HAP-1 (cell line): ENCODE measurements at regions not wholly inside any gene's neighbourhood (a gene's known extent, or its start where the extent isn't known, plus 50 kb on each side); places are given as distances from the start of the nearest gene placed in this dataset.

ENCODE experiments used
- DNase-seq, 2 experiments: peaks; one replicate each; pipeline ENCODE4 v3.0.0-alpha.2; 2016 to 2020; ENCODE audit warnings: low spot score in 2 of 2
- H3K27me3 ChIP-seq: fragments of 250-450 bp; sonication (Bioruptor Pico); 2 replicates; pipeline ENCODE4 v1.5.1; 2020; ENCODE audit warnings: low read depth, mild to moderate bottlenecking, moderate library complexity
- H3K36me3 ChIP-seq: fragments of 250-450 bp; sonication (Bioruptor Pico); replicated peaks from 2 replicates; pipeline ENCODE4 v1.5.1; 2020; ENCODE audit warnings: mild to moderate bottlenecking
- H3K4me1 ChIP-seq: fragments of 250-450 bp; sonication (Bioruptor Pico); 2 replicates; pipeline ENCODE4 v1.5.1; 2020; ENCODE audit warnings: mild to moderate bottlenecking
- H3K4me3 ChIP-seq: fragments of 250-450 bp; sonication (Bioruptor Pico); 2 replicates; pipeline ENCODE4 v1.5.1; 2020; ENCODE audit warnings: mild to moderate bottlenecking, moderate library complexity
- H3K9me3 ChIP-seq: fragments of 250-450 bp; sonication (Bioruptor Pico); 2 replicates; pipeline ENCODE4 v1.5.1; 2020; ENCODE audit warnings: mild to moderate bottlenecking, moderate library complexity
- in situ Hi-C: fragments of 300-500 bp; cut with MboI; formaldehyde crosslinking; loops from 3 replicates; pipeline ENCODE4 v1.14.3; 2020; ENCODE audit warnings: low sequenced_read_pairs, inconsistent platforms, mixed read lengths

GRCh38 chr16:9308356-9308801 lies 216.9 kb downstream of the HAPSTR1 start:
- in situ Hi-C loops, result no loop called here
- no peak for DNase-seq
- H3K36me3 ChIP-seq, result no peaks in the 10 kb centered on the region
- H3K4me3 ChIP-seq, result no peak overlapping the region
- H3K9me3 ChIP-seq, result no peaks in the 10 kb centered on the region
- H3K4me1 ChIP-seq, result no peaks in the 10 kb centered on the region
- no peaks in the 10 kb centered on the region; the same call in 1 of the 2 replicates for H3K27me3 ChIP-seq

DNA sequence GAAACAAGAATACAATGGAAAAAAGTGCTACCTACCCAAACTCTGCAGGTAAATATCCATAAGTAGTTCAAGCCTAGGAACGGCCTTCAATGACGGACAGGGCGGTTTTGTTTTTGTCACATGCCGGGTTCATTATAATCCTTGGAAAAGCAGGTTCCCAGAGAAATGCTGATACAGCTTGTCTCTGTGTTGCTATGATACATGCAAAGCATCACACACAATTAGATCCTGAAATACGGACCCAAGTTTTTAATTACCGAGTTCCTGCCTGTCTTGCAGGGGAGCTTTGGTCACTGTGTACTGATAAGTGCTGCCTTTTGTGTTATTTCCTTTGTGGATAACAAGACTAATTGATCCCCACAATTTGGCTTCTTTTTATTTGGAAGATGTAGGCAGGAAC lies 217.4 kb downstream of the HAPSTR1 start:
- Histone ChIP-seq H3K27me3 (no peaks in the 10 kb centered on the region; the same call in 1 of the 2 replicates), H3K4me1 (no peaks in the 10 kb centered on the region), H3K9me3 (no peaks in the 10 kb centered on the region), H3K36me3 (no peaks in the 10 kb centered on the region), H3K4me3 (no peak overlapping the region)
- in situ Hi-C loops, result no loop called here
- DNase-seq, result no peak

GRCh38 chr16:9309844-9310243 lies 218.4 kb downstream of the HAPSTR1 start:
- H3K9me3 ChIP-seq, result no peaks in the 10 kb centered on the region
- H3K36me3 ChIP-seq, result no peaks in the 10 kb centered on the region
- no peaks in the 10 kb centered on the region; the same call in 1 of the 2 replicates for H3K27me3 ChIP-seq
- H3K4me3 ChIP-seq, result no peak overlapping the region
- DNase-seq, result no peak
- in situ Hi-C loops, result no loop called here
- no peaks in the 10 kb centered on the region for H3K4me1 ChIP-seq

DNA sequence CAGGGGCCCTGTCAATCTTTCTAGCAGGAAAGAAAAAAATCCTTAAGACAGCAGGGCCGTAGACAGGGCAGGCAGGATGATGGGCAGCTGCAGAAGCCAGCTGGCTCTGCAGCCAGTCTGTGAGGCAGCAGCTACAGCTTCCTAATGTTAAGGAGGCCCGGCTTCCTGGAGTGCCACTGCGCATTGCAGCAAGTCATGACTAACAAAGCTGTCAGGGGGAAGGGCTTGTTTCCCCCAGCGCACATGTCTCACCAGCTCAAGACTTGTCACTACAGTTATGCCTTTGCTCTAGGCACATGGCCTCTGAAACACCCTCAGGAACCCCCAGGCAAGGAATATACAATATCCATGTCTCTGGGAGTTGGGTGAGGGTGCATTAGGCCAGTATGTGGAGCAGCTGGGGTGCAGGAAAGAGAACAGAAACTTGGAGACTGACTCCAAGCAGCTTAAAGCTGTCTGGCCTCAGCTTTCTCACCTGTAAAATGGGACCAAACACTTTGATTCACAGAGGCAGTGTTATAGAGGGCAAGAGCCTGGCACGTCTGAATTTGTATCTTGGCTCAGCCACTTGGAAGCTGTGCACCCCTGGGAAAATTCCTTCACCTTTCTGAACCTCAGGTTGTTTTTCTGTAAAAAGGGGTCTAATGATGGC lies 220.0 kb downstream of the HAPSTR1 start:
- Histone ChIP-seq H3K36me3 (no peaks in the 10 kb centered on the region), H3K4me3 (no peak overlapping the region), H3K27me3 (no peaks in the 10 kb centered on the region; the same call in 1 of the 2 replicates), H3K4me1 (no peaks in the 10 kb centered on the region), H3K9me3 (no peaks in the 10 kb centered on the region)
- no peak for DNase-seq
- in situ Hi-C loops, result no loop called here

- Histone ChIP-seq H3K4me3 (no peak overlapping the region), H3K27me3 (no peaks in the 10 kb centered on the region), H3K9me3 (no peaks in the 10 kb centered on the region), H3K4me1 (no peaks in the 10 kb centered on the region), H3K36me3 (no peaks in the 10 kb centered on the region)
- in situ Hi-C loops, result no loop called here
- DNase-seq, result no peak
These were observed 224.6 kb downstream of the HAPSTR1 start for GRCh38 chr16:9316008-9316407.

- no peaks in the 10 kb centered on the region for H3K27me3 ChIP-seq
- H3K9me3 ChIP-seq, result no peaks in the 10 kb centered on the region
- H3K36me3 ChIP-seq, result no peaks in the 10 kb centered on the region
- no peak for DNase-seq
- H3K4me1 ChIP-seq, result no peaks in the 10 kb centered on the region
- no peak overlapping the region for H3K4me3 ChIP-seq
- in situ Hi-C loops, result no loop called here
These were observed 225.2 kb downstream of the HAPSTR1 start for GRCh38 chr16:9316615-9317014.

DNA sequence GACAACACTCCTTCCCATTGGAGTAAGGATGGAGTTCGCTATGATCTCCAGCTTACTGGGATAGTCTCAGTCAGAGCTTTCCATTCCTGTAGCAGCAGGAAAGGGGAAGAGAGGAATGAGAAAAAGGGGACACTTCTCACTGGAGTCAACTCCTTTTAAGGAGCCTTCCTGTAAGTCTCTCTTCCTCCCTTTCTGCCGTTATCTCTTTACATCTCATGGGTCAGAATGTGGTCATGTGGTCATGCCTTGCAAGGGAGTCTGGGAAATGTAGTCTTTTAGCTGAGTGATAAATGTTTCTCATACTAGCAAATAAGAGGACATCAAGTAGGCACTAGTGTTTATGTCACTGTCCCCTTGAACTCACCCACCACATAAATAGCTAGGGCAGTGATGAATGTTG lies 227.3 kb downstream of the HAPSTR1 start:
- no peak for DNase-seq
- Histone ChIP-seq H3K9me3 (no peaks in the 10 kb centered on the region), H3K36me3 (no peaks in the 10 kb centered on the region), H3K4me1 (no peaks in the 10 kb centered on the region), H3K4me3 (no peak overlapping the region), H3K27me3 (no peaks in the 10 kb centered on the region)
- in situ Hi-C loops, result no loop called here

DNA sequence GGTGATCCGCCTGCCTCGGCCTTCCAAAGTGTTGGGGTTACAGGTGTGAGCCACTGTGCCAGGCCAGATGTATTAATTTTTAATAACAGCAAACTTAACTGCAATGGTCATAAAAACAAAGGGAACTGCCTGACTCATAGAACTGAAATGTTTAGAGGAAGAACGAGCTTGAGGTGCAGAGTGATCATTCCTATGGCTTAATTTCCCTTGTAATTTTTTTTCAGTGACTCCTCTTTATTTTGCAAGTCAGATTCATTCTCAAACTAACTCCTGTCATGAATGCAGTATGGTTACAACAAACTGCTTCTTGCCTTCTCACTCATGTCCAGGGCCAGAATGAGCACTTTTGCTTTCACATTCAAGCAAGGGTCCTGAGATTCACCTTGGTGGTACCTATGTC lies 231.3 kb downstream of the HAPSTR1 start:
- Histone ChIP-seq H3K9me3 (no peaks in the 10 kb centered on the region), H3K4me3 (no peak overlapping the region), H3K4me1 (no peaks in the 10 kb centered on the region), H3K27me3 (peaks cover under 1% of the 10 kb centered on the region; the same call in 1 of the 2 replicates), H3K36me3 (no peaks in the 10 kb centered on the region)
- DNase-seq, result no peak
- in situ Hi-C loops, result no loop called here

DNA sequence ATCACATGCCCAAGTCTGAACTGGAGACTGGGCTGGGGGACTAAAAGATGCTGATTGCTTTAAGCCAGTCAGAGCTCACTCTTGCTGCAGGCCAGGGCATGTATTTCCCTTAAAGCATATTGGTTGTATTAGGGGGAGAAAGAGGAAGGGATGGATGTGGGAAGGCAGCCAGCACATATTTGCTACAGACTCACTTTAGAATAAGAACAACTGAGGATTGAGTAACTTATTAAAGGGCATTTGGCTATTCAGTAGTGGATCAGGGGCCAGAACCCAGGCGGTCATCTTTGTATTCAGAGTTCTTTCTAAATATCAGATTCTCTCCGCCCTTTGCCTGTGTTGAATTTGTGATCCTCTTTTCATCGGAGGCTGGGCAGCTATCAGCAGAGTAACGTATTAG lies 231.7 kb downstream of the HAPSTR1 start:
- in situ Hi-C loops, result no loop called here
- no peak for DNase-seq
- Histone ChIP-seq H3K36me3 (no peaks in the 10 kb centered on the region), H3K27me3 (peaks cover 4% of the 10 kb centered on the region; the same call in 1 of the 2 replicates), H3K9me3 (no peaks in the 10 kb centered on the region), H3K4me1 (no peaks in the 10 kb centered on the region), H3K4me3 (no peak overlapping the region)

- no peak overlapping the region for H3K4me3 ChIP-seq
- no peak for DNase-seq
- no peaks in the 10 kb centered on the region for H3K9me3 ChIP-seq
- H3K4me1 ChIP-seq, result no peaks in the 10 kb centered on the region
- H3K36me3 ChIP-seq, result no peaks in the 10 kb centered on the region
- peaks cover 4% of the 10 kb centered on the region; the same call in 1 of the 2 replicates for H3K27me3 ChIP-seq
- in situ Hi-C loops, result no loop called here
These were observed 235.8 kb downstream of the HAPSTR1 start for GRCh38 chr16:9327253-9327652.

DNA sequence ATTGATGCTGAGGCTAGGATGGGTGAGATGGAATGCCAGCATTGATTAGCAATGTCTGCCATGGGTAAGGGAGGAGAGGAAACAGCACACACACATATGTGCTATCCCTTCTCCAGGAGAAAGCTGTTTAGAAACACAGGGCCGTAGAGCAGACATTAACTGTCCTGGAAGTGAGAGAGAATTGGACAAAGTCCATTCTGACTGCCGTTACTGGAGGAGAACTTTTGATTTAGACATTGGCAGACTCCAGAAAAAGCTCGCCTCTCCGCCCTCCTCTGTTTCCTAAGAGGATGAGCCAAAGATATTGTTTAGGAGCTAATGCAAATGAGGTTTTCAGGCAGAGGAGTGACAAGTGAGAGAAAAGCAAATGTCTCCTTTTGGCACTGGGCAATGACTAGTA lies 237.0 kb downstream of the HAPSTR1 start:
- Histone ChIP-seq H3K27me3 (peaks cover 4% of the 10 kb centered on the region; the same call in 1 of the 2 replicates), H3K4me3 (no peak overlapping the region), H3K9me3 (no peaks in the 10 kb centered on the region), H3K36me3 (no peaks in the 10 kb centered on the region), H3K4me1 (no peaks in the 10 kb centered on the region)
- no peak for DNase-seq
- in situ Hi-C loops, result no loop called here

DNA sequence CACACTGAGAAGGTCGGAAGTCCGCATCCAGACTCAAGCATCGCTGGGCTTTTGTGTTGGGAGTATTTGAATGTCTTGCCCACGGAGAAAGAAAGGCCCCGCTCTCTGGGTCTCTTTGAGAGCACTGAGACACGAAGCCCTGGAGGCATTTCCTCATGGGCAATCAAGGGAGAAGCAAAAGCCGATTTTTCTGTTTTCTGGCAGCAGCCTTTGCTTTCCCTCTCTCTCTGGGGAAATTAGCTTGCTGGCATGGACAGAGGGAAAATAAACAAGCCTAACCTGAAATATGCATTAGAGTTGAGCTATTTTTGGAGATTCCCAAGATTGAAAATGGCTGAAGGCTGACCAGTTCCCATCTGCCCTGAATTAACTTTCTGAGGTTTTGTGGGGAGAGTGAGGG lies 238.7 kb downstream of the HAPSTR1 start:
- Histone ChIP-seq H3K36me3 (no peaks in the 10 kb centered on the region), H3K9me3 (no peaks in the 10 kb centered on the region), H3K27me3 (peaks cover 4% of the 10 kb centered on the region; the same call in 1 of the 2 replicates), H3K4me3 (no peak overlapping the region), H3K4me1 (no peaks in the 10 kb centered on the region)
- no peak for DNase-seq
- in situ Hi-C loops, result no loop called here

GRCh38 chr16:9331503-9331902 lies 240.1 kb downstream of the HAPSTR1 start:
- Histone ChIP-seq H3K4me3 (no peak overlapping the region), H3K9me3 (no peaks in the 10 kb centered on the region), H3K4me1 (no peaks in the 10 kb centered on the region), H3K36me3 (no peaks in the 10 kb centered on the region), H3K27me3 (peaks cover 4% of the 10 kb centered on the region; the same call in 1 of the 2 replicates)
- in situ Hi-C loops, result no loop called here
- no peak for DNase-seq

DNA sequence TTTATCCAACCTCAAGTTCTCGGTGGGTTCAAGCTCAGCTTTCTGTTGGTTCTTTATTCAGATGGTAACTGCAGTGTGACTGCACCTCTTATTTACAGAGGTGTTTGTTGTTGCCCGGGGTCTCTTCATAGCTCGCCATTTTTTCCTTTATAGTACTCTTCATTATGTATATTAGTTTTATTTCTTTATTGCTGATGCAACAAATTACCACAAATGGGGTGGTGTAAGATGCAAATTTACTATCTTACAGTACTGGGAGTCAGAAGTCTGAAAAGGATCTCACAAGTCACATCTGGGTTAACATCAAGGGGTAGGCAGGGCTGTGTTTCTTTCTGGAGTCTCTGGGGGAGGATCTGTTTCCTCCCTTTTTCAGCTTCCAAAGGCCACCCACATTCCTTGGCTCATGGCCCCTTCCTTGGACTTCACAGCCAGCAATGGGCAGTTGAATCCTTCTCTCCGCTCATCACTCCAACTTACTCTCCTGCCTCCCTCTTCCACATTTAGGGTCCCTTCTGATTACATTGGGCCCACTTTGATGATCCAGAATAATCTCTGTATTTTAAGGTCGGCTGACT lies 241.2 kb downstream of the HAPSTR1 start:
- DNase-seq, result no peak
- H3K36me3 ChIP-seq, result no peaks in the 10 kb centered on the region
- no peak overlapping the region for H3K4me3 ChIP-seq
- no peaks in the 10 kb centered on the region for H3K4me1 ChIP-seq
- no peaks in the 10 kb centered on the region for H3K9me3 ChIP-seq
- in situ Hi-C loops, result no loop called here
- peaks cover 4% of the 10 kb centered on the region; the same call in 1 of the 2 replicates for H3K27me3 ChIP-seq
